Urinary bladder (tissue), 3 donors: ENCODE measurements at regions not wholly inside any gene's neighbourhood (a gene's known extent, or its start where the extent isn't known, plus 50 kb on each side); places are given as distances from the start of the nearest gene placed in this dataset.

ENCODE experiments used
- DNase-seq: peaks from one replicate; pipeline ENCODE4 v3.0.0-alpha.2; 2015; ENCODE audit errors: extremely low spot score
- H3K27ac ChIP-seq: one replicate; pipeline ENCODE4 v1.5.1; 2013; ENCODE audit warnings: low read depth, mild to moderate bottlenecking, moderate library complexity
- H3K36me3 ChIP-seq: one replicate; pipeline ENCODE4 v1.6.1; 2013; ENCODE audit warnings: mild to moderate bottlenecking, moderate library complexity; ENCODE audit not compliant: insufficient read depth
- H3K4me1 ChIP-seq: one replicate; pipeline ENCODE4 v1.6.1; 2013; ENCODE audit warnings: mild to moderate bottlenecking, moderate library complexity; ENCODE audit not compliant: insufficient read depth
- H3K4me3 ChIP-seq: one replicate; pipeline ENCODE4 v1.5.1; 2013; ENCODE audit warnings: low read depth, low read length
- WGBS: extraction: QIAGEN DNeasy Blood & Tissue Kit; methylation state at CpG from one replicate; pipeline ENCODE4 v1.1.7; 2013; 5-methylcytosine and 5-hydroxymethylcytosine counted together
- donor health status: healthy with polysubstance abuse.
- donor health status: healthy.

DNA sequence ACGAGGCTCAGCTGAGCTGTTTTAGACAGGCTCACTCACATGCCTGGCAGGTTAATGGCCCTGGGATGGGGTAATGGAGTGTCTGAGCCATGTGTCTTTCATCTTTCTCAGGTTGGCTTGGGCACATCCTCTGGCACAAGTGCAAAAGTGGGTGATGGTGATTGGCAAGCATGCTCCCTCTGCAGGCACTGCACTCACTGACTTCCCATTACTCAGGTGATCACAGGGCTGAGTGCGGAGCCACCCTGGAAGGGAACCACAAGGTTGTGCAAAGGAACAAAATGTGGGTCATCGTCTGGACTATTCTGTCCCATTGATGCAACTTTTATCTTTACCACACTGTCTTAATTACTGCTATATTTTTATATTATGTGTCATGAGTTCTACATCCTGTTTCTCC lies 244.1 kb upstream of the AKR1E2 start:
- Histone ChIP-seq H3K4me3 (no peak overlapping the region), H3K36me3 (no peaks in the 10 kb centered on the region), H3K4me1 (no peaks in the 10 kb centered on the region), H3K27ac (no peak overlapping the region)
- no peak for DNase-seq
- WGBS = 82% methylated on average over 3 of the region's 3 CpGs

DNA sequence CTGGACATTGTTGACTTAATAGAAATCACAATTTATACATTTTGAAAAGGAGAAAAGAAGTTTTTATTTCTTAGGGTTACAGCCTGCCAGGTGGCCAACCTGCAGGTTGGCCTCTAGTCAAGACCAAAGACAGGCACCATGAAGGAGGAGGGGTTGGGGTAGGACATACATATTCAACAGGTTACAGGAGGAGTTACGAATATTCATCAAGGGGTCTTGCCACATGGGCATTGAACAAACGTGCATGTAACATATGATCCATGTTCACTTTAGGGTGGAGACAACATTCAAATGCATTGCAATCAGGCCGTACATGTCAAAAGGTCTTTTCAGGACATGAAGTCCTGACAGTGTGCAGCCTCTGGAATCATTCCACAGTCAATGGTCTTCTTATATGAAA lies 246.2 kb upstream of the AKR1E2 start:
- 83% methylated on average over 3 of the region's 3 CpGs for WGBS
- no peak for DNase-seq
- H3K4me1 ChIP-seq = no peaks in the 10 kb centered on the region
- no peak overlapping the region for H3K27ac ChIP-seq
- no peak overlapping the region for H3K4me3 ChIP-seq
- no peaks in the 10 kb centered on the region for H3K36me3 ChIP-seq

DNA sequence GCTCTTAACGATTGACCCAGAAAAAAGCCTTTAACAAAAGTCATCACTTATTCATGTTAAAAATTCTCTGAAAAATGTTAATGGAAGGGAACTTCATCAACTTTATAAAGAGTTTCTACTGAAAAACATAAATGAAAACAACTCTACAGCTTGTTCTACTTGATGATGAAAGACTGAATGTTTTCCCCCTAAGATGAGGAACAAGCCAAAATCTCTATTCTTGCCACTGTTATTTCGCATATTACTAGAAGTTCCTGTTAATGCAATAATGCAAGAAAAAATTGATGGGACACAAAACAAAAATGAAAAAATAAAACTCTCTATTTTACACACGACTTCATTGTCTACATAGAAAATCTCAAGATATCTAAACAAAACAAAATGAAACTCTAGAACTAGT lies 249.8 kb upstream of the AKR1E2 start:
- Histone ChIP-seq H3K36me3 (no peaks in the 10 kb centered on the region), H3K4me1 (no peaks in the 10 kb centered on the region), H3K27ac (no peak overlapping the region), H3K4me3 (no peak overlapping the region)
- no peak for DNase-seq
- WGBS = 80% methylated on average over 3 of the region's 3 CpGs

DNA sequence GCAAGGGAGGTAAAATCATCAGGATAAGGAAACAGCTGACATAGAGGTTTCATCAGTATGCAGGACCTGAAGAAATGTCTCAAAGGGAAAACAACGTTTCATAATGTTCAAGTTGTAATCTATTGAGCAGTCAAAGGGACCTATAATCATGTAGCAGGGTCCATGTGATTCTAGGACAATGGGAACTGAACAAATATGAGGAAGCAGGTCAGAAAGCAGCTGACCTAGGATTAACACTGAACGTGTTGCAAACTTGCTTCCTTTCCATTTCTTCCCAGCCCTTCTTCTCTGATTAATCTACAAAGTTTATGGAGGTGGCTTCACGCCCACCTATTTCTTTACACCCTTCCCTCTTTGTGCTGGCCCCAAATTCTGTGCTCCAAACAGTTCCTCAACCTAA lies 256.9 kb upstream of the AKR1E2 start:
- Histone ChIP-seq H3K4me1 (no peaks in the 10 kb centered on the region), H3K4me3 (no peak overlapping the region), H3K27ac (no peak overlapping the region), H3K36me3 (no peaks in the 10 kb centered on the region)
- no peak for DNase-seq
- 74% methylated on average over 3 of the region's 3 CpGs for WGBS

DNA sequence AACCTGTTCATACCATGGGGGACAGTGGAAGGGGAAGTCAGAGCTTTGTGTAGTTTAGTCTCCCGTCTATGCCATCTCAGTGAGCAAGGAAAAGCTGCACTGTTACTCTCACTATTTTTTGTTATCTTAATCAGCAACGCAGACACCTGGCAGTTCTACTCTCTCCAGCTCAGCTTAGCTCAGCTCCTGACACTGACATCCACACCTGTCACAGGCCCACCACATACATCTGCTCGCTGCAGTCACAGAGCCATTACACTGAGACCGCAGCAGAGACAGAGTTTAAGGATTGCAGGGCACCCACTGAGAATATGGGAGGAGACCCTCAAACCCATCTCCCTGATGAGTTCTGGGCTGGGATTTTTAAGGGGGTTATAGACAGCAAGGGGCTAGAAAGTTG lies 257.3 kb upstream of the AKR1E2 start:
- no peaks in the 10 kb centered on the region for H3K4me1 ChIP-seq
- H3K36me3 ChIP-seq = no peaks in the 10 kb centered on the region
- no peak for DNase-seq
- WGBS = 88% methylated on average over 4 of the region's 4 CpGs
- H3K27ac ChIP-seq = no peak overlapping the region
- no peak overlapping the region for H3K4me3 ChIP-seq

DNA sequence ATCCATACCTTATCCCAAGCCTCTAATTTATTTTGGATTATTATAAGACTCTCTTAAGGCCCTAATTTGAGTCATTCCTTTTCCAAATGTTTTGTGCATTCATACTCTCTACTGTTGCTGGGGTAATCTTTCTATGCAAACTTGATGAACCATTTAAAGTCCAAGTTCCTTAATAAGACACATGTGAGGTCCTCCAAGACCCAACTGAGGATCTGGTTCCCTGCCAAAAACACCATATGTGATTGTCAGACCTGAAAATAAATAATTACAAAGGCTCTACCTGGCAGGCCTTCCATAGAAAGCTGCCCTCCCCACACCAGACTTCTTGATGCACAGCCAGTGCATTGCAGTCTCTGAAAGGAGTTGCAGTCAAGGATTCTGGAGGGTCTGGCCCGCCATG lies 257.9 kb upstream of the AKR1E2 start:
- Histone ChIP-seq H3K4me1 (no peaks in the 10 kb centered on the region), H3K36me3 (no peaks in the 10 kb centered on the region), H3K27ac (no peak overlapping the region), H3K4me3 (no peak overlapping the region)
- WGBS = 100% methylated on average over 1 of the region's 1 CpG
- no peak for DNase-seq

DNA sequence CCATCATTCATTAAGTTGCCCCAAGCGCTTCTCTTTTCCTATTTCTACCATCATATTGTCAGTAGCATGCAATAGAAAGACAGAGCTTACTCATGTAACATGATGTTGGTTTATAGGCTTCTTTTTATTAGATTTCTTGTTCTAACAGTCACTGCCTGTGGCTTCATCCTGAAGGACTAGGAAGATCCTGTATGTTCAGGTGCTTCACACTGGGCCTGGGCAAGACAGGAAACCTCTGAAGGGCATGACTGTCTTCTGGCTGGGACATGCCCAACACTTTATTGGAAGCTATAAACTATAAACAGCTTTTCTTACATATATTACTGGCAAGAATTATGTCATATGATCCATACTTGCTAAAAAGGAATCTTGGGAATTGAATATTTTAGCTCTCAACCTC lies 258.4 kb upstream of the AKR1E2 start:
- no peak for DNase-seq
- H3K4me1 ChIP-seq = no peaks in the 10 kb centered on the region
- H3K4me3 ChIP-seq = no peak overlapping the region
- no peaks in the 10 kb centered on the region for H3K36me3 ChIP-seq
- WGBS = 99% methylated on average over 1 of the region's 1 CpG
- H3K27ac ChIP-seq = no peak overlapping the region

DNA sequence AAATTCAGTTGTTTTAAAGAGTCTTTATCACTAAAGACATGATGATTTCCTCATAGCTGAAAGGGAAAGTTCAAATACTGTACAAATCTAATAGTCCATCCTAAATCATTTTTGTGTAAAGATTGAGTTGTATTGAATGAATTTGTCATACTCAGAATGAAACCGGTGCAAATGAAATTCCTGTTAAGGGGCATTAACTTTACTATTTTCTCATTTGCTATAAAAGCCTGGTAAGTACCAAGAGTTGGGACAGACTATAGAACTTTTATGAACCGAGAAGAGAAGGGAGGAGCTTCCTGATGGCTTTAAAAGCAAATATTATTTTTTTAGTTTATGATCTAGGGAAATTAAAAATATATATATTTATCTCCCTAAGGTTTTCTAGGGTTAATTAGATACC lies 260.0 kb upstream of the AKR1E2 start:
- H3K4me1 ChIP-seq = no peaks in the 10 kb centered on the region

DNA sequence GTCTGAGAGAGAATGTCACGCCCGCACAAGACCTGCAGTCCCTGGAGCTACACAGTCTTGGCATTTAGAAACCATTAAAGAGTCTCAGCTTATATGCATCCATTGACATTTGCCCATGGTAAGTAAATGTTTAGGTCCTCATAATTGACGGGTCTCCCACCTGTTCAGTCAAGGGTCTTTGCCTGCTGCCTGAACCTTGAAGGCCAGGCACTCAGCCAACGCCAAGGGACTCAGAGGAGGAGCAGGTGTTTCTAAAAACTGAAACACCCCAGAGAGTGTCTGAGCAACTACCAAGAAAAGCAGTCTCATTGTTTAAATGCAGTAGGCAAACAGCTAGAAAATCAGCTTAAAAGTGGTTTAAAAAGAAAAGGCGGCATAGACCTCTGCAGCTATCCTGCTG lies 264.7 kb upstream of the AKR1E2 start:
- no peaks in the 10 kb centered on the region for H3K36me3 ChIP-seq
- no peak overlapping the region for H3K4me3 ChIP-seq
- no peaks in the 10 kb centered on the region for H3K4me1 ChIP-seq
- 95% methylated on average over 5 of the region's 5 CpGs for WGBS
- H3K27ac ChIP-seq = no peak overlapping the region
- DNase-seq = no peak

More for the DNA sequence above, 260.0 kb upstream of the AKR1E2 start:
- no peak overlapping the region for H3K4me3 ChIP-seq
- H3K36me3 ChIP-seq = no peaks in the 10 kb centered on the region
- no peak for DNase-seq
- 75% methylated on average over 2 of the region's 2 CpGs for WGBS
- no peak overlapping the region for H3K27ac ChIP-seq

DNA sequence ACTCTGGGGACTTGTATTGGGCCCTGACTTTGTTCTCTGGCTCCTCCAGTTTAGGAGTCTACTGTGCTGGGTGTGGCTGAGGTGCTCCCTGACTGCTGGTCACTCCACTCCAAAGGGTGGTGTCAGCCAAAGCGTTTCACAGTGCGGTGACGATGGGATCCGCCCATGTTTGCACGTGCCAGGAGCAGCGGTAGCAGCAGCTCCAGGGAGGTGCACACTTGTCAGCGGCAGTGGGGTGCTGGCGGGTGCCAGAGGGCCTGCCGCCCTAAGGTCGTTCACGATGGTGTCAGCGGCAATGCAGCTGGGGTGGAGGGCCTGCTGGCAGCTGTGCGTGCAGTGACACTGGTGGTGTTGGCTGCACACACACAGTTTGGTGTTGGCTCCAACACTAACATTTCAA lies 268.5 kb upstream of the AKR1E2 start:
- no peak for DNase-seq
- 93% methylated on average over 13 of the region's 13 CpGs for WGBS
- Histone ChIP-seq H3K4me1 (no peaks in the 10 kb centered on the region), H3K27ac (no peak overlapping the region), H3K4me3 (no peak overlapping the region), H3K36me3 (no peaks in the 10 kb centered on the region)

DNA sequence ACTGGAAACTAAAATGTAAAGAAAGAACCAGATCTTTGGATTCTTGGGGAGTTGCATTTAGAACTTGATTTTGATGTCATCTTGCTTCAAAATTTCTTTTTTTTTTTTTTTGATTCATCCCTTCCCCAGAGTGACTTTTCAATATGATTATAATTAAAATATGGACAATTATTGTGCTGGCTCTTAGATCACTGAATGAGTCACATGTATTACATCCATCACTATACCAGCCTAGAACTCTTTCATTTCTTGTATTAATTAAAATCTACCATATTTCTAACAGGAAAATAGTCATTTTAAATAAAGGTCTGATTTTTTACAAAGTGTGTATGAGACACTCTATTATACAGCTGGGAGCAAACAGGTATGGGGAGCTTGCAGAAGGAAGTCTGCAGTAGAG lies 269.5 kb upstream of the AKR1E2 start:
- Histone ChIP-seq H3K4me3 (no peak overlapping the region), H3K36me3 (no peaks in the 10 kb centered on the region), H3K27ac (no peak overlapping the region), H3K4me1 (no peaks in the 10 kb centered on the region)
- DNase-seq = no peak

DNA sequence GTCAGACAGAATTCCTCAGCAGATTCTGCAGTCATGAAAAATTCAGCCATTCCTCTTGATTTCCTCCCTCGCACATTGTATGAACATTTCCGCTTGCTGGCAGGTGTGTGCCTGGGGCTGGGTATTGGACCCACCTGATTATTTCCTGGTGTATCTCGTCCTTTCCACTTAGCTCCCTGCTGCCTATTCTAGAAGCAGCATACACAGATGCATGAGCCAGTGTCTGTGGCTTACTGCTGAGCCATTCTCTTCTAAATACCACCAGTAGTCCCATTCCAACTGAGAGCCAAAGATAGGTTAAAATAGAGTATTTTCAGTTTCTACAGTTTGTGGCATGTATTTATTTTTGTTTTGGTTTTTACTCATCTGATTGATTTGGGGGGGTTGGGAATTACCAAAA lies 270.1 kb upstream of the AKR1E2 start:
- Histone ChIP-seq H3K36me3 (no peaks in the 10 kb centered on the region), H3K4me3 (no peak overlapping the region), H3K4me1 (no peaks in the 10 kb centered on the region), H3K27ac (no peak overlapping the region)
- DNase-seq = no peak
- 89% methylated on average over 3 of the region's 3 CpGs for WGBS

DNA sequence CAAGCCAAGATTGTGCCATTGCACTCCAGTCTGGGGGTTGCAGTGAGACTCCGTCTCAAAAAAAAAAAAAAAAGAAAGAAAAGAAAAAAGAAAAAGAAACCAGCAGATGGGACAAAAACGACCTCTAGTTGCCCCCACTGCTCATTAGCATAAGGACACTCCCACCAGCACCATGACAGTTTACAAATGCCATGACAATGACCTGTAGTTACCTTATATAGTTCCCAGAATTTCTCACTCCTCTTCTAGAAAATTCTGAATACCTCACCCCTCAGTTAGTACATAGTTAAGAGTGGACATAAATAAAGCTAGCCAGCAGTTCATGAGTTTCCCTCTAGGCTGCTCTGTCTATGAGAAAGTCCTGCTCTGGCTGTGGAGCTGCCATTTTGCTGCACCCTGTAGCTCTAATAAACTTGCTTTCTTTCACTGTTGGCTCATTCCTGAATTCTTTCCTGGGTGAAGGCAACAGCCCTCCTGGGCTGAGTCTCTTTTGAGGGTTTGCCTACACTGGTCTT lies 276.8 kb upstream of the AKR1E2 start:
- no peak for DNase-seq
- Histone ChIP-seq H3K4me1 (no peaks in the 10 kb centered on the region), H3K27ac (no peak overlapping the region), H3K4me3 (no peak overlapping the region), H3K36me3 (no peaks in the 10 kb centered on the region)
- WGBS = 81% methylated on average over 2 of the region's 2 CpGs

DNA sequence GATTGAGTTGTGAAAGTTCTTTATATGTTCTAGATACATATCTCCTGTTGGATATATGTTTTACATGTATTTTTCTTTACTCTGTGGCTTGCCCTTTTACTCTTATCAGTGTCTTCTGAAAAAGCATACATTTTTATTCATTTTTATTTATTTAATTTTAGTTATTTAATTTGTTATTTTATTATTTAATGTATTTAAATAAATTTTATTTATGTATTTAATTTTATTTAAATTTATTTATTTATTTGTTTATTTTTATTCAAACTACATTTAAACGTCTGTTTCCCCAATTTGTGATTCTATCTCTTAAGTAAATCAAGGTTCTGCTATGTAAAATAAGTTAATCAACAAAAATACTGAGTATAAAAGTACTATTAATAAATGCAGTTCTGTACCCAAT lies 279.1 kb upstream of the AKR1E2 start:
- 89% methylated on average over 1 of the region's 1 CpG for WGBS
- Histone ChIP-seq H3K27ac (no peak overlapping the region), H3K4me3 (no peak overlapping the region), H3K4me1 (no peaks in the 10 kb centered on the region), H3K36me3 (no peaks in the 10 kb centered on the region)
- DNase-seq = no peak

DNA sequence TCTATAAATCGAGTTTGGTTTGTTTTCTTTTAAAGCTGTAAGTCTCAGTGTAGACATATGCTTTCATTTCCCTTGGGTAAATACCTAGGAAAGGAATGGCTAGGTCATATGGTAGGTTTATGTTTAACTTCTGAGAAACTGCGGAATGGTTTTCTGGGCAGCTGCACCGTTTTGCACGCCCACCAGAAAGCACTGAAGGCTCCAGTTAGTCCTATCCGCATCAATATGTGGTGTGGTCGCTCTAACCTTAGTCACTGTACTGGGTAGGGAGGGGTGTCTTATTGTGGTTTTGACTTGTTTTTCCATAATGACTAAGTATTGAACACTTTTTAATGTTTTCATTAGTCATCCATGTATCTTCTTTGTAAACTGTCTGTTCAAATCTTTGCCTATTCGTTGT lies 279.5 kb upstream of the AKR1E2 start:
- Histone ChIP-seq H3K27ac (no peak overlapping the region), H3K4me1 (no peaks in the 10 kb centered on the region), H3K36me3 (no peaks in the 10 kb centered on the region), H3K4me3 (no peak overlapping the region)
- WGBS = 91% methylated on average over 7 of the region's 7 CpGs
- DNase-seq = no peak
